Activated naive CD4-positive, alpha-beta T cell (primary cell): ENCODE measurements at regions not wholly inside any gene's neighbourhood (a gene's known extent, or its start where the extent isn't known, plus 50 kb on each side); places are given as distances from the start of the nearest gene placed in this dataset.
"Not testable (repeated sequence)": the region's sequence is repeated elsewhere in the genome, so short reads cannot be mapped to it uniquely, and the experiment has no call there.

ENCODE experiments used
- DNase-seq, 4 experiments: peaks; one replicate each; lab custom pipeline; 2025; lab: John Stamatoyannopoulos, UW

DNA sequence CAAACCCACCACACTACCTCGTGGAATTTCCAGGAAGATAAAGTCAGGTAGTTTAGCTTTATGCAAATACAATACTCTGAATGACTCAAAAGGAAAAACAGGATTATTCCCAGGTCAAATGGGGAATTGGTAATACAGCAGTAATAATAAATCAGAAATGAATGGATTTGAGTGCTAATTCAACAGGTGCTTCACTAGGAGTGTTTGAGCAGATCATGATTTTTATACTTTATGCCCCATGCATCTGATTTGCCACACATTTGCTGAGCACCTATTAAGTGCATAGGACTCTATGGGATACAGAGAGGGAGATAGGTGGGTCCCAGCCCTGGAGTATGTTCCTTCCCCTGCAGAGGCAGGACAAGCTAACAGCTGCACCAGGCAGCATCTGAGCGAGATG lies 381.4 kb upstream of the PODXL start:
- no peak for DNase-seq

DNA sequence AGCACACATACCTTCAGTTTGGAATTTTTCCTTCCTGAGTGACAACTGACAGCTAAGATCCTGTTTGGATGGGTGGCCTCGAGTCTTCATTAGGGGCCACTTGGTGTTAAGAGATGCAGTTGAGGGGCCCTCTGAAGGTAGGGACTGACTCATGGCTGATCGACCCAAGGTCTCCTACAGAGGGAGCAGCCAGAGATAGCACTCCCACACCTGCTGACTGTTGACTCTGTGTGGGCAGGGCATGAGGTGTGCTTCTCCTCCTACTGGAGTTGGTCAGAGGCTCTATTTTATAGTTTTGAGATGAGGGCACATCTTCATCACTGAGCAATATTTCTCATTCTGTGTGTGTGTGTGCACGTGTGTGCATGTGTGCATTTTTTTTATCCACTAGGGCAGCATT lies 378.8 kb upstream of the PODXL start:
- no peak for DNase-seq

DNA sequence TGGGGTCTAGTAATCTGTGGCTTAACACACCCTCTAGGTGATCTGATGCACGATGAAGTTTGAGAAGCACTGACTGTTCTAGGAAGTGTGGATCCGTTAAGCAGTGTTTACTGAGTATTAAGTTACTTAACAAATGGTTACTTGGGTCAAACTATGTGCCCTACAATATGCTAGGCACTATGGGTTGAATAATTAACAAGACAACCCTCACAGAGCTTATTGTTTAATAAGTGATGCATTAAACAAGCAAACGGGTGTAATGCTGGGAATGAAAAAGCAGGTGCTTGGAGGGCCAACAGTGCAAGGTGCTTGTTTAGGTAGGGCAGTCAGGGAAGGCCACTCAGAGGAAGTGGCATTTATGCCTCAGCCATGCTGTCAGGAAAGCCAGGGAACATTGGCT lies 378.0 kb upstream of the PODXL start:
- DNase-seq = no peak

DNA sequence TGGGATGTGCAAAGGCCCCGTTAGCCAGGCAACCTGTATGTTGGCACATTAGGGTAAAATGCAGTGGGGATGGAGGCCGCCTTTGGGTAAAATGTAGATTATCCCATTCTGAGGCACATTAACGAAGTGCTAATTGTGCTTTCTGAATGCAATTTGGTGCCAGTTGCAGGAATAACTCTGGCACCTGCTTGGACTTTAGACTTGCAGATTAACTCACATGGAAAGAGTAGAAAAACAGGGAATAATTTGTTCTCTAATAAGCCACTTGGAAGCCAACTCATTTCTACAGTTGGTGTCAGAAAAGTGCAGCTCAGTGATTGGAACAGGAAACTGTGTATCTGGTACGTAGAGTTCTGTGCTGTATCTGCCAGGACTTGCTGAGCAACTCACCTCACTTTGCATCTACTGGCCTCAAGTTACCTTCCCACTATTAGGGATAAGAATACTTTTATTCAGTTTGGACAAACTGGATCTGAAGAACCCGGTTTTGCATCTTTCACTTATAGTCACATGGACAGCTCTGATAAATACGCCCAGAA lies 377.4 kb upstream of the PODXL start:
- no peak for DNase-seq

DNA sequence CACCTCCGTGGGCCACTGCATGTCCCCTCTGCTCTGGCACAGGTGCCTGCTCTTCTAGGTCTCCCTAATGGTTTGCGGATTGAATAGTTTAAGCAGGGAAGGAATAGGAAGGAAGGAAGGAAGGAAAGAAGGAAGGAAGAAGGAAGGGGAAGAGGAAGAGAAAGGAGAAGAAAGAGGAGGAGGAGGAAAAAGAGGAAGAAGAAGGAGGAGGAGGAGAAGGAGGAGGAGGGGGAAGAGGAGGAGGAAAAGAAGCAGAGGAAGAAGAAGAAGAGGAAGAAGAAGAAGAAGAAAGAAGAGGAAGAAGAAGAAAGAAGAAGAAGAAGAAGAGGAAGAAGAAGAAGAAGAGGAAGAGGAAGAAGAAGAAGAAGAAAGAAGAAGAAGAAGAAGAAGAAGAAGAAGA lies 376.8 kb upstream of the PODXL start:
- DNase-seq = not testable (repeated sequence)

DNA sequence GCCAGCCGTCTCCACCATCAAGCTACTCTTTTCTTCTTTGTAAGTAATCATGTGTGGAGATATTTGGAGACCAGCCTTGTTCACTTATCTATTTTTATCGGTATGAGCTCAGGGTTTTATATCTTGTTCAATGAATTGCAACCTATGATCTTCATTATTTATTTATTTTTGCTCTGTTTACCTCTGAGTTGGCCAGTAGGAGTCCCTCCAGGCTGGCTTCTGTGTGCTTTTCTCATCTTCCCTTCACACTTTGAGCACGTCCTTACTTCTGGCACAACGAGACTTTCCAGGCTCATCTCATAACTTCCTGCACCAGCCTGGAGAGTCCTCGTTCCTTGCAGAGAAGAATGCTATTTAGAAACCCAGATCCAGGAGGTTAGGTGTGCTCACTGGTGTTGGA lies 375.8 kb upstream of the PODXL start:
- no peak for DNase-seq

DNA sequence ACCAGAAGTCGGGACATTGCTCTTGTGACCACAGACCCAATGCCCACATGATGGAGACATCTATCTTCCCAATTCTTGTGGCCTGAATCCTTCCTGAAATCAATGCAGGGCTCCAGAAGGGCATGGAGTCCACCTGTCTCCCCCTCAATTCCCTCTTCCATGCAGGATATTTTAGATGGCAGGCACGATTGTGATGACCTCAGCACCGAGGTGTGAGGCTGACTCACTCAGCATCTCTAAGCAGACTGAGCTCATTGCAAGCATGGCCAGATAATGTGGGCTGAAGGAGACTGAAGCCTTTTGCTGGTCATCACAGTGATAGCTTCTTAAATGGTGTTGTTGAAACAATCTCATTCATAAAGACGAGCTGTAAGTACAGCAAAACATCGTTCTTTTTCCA lies 374.9 kb upstream of the PODXL start:
- no peak for DNase-seq

DNA sequence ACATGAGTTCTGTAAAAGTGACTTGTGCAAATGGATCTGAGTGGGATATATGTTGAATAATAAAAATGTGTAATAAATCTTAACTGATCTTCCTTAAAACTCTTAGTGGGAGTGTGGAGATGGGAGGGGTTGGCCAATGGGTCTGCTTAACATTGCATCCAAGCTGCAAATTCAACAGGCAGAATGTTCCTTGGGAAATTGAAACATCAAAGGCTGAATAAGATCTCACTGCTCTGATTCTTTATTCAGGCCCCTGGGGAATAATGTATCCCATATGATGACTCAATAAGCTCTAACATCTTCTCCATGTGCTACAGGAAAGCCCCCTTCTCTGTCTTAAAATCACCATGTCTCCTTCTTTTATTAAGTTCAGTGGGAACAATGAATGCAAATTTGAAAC lies 373.2 kb upstream of the PODXL start:
- no peak for DNase-seq

DNA sequence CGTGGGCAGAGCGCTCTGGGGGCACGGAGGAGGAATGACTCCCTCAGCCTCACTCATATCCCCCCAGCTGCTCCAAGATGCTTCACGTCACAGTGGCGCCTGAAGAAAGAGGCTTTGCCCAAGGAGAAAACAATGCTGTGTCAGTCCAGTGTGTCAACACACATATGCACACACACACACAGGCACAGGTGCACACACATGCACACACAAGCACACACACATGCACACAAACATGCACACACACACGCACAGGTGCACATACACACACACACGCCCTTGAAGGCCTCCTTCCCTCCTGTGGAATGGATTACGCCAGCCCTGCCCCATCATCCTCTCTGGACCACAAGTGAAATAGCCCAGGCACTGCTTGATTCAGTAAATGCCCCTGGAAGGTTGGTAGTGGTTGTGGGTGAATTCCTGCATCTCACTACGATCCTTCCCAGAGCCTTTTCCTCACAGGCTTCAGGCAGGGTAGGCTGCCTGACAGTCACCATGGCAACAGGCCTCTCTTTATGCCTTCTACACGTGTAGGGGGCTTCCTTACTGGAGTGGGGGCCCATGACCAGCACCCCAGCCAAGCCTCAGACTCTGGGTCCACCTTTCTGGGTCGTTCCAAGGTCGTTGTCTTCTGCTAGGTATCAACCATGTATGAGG lies 371.5 kb upstream of the PODXL start:
- DNase-seq = no peak

DNA sequence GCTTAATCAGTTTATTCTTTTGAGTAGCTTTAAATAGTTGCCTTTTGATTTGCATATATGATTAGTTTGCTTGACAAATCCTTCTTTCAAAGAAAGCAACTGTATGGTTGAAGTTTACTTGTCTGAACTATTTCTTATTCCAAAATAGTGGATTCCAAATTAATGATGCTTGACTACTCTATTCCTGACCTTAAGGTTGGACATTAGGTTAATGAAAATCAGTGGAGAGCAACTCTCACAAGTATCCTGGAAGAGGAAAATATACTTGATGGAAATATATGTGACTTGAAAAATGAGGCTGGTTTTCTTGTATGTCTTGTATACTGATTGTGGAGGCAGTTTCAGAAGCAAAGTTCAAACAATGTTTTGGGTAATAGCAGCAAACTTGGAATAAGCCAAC lies 369.2 kb upstream of the PODXL start:
- no peak for DNase-seq

DNA sequence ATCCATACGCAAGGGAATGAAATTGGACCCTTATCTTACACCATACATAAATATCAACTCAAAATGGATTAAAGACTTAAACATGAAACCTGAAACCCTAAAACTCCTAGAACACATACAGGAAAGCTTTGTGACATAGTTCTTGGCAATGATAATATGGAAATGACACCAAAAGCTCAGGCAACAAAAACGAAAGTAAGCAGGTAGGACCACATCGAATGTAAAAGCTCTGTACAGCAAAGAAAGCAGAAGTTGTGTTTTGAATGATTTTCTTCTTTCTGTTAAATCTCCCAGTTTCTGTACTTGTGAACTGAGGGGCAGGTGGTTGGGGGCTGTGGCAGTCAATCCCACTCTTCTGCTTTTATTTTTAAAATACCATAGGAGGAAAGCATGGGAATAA lies 368.4 kb upstream of the PODXL start:
- DNase-seq = no peak

DNA sequence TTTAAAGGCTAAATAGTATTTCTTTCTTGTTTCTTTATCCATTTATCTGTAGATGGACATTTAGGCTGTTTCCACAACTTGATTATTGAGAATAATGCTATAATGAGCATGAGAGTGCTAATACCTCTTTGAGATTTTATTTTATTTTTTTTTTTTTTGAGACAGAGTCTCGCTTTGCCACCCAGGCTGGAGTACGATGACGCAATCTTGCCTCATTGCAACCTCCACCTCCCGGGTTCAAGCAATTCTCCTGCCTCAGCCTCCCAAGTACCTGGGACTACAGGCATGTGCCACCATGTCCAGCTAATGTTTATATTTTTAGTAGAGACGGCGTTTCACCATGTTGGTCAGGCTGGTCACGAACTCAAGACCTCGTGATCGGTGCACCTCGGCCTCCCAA lies 366.5 kb upstream of the PODXL start:
- DNase-seq = not testable (repeated sequence)

DNA sequence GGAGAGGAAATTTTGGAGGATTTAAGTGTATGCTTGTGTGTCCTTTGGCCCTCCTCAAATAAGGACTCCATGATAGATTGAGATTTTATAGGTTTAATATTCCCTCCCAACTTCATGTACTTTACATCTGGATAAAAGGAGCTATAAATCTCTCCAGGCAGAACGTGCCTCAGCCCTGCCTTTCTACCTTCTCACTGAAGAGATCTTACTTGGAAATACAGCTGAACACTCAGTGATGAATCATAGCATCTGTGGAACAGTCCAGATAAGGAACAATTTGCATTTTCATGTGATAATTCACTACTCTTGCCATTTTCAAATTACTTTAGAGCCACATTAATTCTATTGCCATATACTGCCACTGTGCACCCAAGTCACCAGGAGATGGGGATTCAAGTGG lies 364.6 kb upstream of the PODXL start:
- no peak for DNase-seq

DNA sequence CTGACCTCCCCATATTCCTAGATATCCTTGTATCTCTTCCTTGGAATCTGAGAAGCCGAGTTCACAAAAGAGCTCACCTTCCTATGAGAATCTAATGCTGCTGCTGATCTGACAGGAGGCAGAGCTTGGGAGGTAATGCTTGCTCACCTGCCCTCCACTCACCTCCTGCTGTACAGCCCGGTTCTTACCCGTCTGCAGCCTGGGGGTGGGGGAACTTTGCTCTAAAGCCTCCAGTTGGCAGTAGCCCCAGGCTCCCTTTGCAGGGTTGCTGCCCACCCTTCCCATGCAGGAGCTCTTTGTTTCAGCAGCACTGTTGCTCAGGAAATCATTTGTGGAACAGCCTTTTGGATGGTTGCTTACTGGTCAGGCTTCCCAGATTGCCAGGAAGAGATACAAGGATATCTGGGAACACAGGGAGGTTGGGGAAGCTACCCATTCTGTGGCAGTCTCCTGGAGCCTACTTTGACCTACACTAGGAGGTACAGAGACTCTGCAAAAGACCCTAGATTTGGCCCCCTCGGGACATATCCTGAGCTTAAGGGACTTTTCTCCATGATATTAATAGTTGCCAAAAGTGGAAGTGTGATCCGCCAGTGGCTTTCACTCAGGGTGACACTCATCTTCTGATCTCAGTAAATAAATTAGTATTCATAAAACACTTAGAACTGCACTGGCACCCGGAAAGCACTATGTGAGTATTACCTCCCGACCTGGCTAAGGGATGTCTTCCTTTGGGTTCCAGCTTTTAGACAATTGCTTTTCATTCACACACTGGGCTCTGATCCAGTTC lies 363.7 kb upstream of the PODXL start:
- DNase-seq = no peak

DNA sequence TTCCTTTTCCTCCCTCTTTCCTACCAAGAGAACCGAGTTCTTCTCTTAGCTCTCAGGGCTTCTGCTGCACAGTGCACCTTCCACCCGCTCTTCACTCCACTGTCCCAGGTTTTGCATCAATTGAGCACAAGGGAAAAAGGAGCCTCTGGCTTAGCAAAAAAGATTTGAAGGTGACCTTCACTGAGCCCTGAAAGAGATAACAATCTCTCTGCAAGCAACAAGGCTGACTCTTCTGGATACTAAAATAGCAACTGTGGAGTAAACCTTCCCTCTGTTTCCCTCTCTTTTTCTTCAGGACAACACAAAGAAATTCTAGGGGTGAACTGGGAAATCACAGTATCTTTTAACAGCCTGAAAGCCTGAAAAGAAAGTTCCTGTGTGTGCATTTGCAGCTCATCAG lies 354.7 kb upstream of the PODXL start:
- no peak for DNase-seq

DNA sequence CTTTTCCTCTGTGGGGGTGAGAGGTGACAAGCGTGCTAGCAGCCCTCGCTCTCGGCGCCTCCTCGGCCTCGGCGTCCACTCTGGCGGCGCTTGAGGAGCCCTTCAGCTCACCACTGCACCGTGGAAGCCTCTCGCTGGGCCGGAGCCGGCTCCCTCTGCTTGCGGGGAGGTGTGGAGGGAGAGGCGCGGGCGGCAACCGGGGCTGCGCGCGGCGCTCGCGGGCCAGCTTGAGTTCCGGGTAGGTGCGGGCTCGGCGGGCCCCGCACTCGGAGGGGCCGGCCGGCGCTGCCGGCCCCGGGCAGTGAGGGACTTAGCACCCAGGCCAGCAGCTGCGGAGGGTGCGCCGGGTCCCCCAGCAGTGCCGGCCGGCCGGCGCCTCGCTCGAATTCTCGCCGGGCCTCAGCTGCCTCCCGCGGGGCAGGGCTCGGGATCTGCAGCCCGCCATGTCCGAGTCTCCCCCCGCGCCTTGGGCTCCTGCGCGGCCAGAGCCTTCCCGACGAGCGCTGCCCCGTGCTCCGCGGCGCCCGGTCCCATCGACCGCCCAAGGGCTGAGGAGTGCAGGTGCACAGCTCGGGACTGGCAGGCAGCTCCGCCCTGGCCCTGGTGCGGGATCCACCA lies 352.8 kb upstream of the PODXL start:
- no peak for DNase-seq

DNA sequence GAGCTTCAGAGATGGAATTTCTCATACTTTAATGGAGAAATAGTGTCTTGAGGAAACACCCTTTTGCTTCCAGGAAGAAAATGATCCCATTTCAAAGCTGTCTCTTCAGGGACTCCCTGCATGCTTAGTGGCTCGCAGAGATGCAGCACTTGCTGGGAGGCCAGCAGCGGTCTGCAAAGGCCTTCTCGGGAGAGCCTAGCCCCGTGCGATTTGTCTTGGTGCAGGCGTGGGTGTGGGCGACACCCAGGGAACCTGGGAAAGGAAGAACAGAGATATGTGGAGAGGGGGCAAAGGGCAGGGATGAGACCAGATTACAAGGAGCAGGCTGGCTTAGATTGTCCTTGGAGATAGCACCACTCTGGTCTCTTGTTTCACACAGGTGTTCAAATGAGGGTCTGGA lies 352.3 kb upstream of the PODXL start:
- no peak for DNase-seq

DNA sequence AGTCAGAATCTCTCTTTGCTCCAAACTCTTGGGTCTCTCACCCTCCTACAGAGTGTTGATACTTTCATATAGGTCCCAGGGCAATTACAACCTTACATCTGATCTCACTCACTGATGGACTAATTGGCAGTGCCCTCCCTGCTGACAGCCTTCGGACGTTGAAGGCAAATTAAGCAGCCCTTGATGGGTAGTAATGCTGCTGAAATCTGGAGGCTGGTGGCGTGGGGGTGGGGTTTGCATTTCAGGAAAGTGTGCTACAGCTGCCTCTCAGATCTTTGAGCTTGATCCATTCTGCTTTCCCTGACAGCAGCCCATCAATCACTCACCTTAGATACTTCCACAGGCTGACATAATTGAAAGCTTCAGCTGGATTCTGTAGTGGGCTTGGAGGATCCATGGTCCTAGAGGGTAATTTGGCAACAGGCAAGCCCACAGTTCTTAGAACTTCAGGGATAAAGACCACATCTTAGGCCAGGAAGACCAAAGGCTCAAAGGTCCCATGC lies 349.1 kb upstream of the PODXL start:
- no peak for DNase-seq

DNA sequence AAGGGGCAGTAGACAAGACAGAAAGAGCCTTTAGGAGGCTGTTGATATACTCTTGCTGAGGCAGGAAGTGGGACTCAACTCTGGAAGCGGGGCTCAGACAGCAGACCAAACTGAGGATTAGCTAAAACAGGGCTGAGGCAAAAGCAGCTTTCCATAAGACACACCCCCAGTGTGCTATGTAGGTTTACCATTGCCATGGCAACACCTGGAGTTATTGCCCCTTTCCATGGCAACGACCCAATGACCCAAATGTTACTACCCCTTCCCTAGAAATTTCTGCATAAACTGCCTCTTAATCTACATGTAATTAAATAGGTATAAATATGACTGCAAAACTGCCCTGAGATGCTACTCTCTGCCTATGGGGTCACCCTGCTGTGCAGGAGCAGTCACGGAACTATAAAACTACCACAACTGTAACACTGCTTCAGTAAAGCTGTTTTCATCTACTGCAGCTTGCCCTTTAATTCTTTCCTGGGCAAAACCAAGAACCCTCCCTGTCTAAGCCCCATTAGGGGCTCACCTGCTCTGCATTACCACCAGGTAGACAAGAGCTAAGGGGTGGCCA lies 348.4 kb upstream of the PODXL start:
- DNase-seq = no peak

DNA sequence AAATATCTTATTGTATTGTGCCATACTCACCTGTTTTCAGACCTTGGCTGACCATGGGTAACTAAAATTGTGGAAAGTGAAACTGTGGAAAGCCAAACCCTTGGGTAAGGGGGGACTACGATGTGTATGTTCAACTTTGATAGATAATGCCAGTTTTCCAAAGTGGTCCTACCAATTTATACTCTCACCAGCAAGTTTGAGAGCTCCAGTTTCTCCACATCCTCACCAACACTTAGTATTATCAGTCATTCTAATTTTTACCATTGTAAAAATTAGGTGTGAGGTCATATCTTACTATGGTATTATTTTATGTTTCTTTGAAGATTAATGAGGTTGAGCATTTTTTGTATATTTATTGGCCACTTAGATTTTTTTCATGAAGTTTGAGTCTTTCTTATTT lies 346.9 kb upstream of the PODXL start:
- DNase-seq = no peak

DNA sequence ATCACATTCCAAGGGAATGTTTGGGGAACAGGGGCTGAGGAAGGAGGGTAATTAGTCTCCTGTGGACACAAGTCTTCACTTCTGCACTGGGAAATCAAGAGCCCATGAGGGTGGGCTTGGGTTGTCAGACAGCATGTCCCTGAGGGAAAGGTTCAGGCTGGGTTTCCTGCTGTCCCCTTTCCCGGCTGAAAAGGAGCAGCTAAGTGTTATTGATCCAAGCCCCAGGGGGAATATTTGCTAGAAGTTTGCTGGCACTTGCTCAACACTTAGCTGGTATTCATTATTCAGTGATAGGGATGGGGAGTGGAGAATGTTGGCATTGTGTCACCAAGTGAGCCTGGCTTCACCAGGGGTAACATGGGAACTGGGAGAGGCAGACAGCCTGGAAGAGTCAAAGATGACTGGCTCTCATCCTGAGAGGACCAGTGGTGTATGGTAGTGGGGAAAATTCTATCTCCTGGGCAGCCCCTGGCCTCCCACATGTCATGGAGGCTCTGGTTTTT lies 344.4 kb upstream of the PODXL start:
- DNase-seq = no peak

DNA sequence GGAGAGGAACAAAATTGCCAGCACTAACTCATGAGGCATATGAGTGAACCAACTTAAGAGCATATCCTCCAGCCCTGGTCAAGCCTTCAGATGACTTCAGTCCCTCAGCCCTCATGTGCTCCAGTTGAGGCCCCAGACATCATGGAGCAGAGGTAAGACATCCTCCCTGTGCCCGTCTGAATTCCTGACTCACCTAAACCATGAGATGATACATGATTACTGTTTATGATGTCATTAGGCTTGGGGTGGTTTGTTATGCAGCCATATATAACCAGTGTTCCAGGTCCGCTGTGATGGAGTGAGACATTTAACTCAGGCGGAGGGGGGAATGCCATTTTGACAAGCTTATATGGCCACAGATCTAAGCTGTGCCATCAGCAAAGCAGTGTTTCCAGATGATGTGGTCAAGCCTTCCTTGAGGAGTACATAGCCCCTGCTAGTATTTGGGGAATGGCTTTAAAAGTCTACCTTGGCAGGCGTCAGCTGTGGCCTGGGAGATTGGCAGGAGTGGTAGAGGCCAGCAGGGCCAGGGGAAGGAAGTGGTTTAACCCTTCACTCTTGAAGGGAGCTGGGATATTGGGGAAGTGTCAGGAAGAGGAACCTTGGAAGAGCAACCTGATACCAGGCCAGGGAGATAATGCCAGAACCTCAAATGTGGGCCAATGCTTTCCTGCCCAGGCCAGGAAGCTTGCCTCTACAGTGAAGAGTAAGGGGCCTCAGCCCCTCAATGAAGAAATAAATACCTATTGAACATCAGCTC lies 343.0 kb upstream of the PODXL start:
- no peak for DNase-seq
